ENCODE measurements at regions not wholly inside any gene's neighbourhood (a gene's known extent, or its start where the extent isn't known, plus 50 kb on each side); places are given as distances from the start of the nearest gene placed in this dataset.
"Not testable (repeated sequence)": the region's sequence is repeated elsewhere in the genome, so short reads cannot be mapped to it uniquely, and the experiment has no call there.

DNA sequence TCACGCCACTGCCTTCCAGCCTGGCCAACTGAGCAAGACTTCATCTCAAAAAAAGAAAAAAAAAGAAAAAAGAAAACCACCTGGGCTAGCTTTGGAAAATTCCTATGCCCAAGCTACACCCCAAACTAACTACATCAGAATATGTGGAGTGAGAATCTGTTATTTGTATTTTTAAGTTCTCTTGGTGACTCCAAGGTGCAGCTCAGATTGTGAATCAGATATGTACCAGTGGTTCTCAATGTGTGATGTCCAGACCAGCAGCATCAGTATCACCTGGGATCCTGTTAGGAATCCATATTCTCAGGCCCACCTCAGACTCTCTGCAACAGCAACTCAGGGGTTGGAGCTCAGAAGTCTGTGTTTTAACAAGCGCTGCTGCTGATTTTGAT is 376.8 kb downstream of the EDEM1 start:
- DNase-seq = no peak

DNA sequence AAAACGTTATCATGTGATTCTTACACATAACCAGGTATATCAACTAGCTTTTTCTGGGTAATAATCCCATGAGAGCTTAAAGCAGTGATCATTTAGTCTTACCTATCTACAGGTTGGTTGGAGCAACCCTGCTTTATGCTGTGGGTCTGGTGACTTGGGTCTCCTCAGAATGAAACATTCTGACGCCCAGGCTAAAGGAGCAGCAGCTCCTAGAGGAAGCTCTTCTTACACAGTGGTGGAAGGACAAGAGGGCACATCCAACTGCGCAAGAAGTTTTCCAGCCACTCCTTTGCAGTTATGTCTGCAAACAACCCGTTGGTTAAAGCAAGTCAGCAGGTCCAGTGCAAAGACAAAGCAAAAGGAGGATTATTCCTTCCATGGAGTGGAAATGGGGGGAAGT is 377.5 kb downstream of the EDEM1 start:
- DNase-seq = no peak

DNA sequence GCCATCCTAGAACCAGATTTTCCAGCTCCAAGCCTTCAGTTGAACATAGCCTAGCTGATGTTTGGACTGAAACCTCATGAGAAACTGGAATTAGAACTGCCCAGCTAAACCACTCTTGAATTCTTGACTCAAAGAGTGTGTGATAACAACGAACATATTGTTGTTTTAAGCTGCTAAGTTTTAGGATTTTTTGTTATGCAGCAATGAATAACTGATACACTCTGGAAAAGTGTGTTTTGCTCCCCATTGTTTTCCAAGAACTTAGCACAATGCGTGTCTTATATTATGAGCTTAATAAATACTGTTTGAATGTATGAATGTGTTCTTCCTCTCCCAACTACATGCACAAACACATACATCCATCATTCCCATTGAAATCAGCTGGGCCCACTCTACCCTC is 379.6 kb downstream of the EDEM1 start:
- DNase-seq = no peak

DNA sequence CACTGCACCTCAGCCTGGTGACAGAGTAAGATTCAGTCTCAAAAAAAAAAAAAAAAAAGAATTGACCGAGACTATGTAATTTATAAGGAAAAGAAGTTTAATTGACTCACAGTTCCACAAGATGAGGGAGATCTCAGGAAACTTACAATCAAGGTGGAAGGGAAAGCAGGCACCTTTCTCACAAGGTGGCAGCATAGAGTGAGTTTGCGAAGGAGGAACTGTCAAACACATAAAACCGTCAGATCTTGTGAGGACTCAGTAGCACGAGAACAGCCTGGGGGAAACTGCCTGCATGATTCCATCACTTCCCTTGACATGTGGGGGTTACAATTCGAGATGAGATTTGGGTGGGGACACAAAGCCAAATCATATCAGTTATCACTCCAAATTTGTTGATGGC is 380.9 kb downstream of the EDEM1 start:
- DNase-seq = no peak

DNA sequence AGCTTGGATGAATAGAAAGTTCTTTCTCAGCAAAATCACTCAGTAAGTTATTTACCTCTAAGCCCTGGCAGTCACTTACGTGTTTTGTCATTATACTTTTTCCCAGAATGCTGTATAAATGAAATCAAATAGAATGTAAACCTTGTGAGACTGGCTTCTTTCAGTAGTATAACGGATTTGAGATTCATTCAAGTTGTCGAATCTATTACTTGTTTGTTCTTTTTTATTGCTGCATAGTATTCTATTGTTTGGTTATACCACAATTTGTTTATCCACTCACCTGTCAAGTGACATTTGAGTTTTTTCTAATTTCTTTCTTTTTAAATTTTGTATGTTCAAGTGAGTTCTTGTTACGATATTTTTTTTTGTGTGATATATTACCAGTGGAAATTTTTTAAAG is 381.6 kb downstream of the EDEM1 start:
- DNase-seq = no peak

DNA sequence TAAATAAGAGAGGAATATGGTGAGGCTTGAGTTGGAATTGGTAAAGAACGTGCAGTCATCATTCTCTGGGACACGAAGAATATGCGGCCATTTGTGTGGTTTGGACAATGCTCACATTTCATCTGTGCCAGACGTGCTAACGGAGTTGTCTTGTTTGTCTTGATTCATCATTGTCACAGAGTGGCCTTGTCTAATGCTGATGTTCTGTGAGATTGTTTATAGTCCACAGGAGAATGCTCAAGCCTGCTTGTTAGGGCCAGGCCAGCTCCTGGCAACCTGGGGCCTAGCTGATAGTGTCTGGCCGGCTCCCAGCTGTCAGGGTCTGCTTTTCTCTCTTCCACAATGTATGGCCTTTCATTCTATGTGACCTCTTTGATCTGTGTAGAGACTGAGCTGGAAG is 384.7 kb downstream of the EDEM1 start:
- DNase-seq = no peak

DNA sequence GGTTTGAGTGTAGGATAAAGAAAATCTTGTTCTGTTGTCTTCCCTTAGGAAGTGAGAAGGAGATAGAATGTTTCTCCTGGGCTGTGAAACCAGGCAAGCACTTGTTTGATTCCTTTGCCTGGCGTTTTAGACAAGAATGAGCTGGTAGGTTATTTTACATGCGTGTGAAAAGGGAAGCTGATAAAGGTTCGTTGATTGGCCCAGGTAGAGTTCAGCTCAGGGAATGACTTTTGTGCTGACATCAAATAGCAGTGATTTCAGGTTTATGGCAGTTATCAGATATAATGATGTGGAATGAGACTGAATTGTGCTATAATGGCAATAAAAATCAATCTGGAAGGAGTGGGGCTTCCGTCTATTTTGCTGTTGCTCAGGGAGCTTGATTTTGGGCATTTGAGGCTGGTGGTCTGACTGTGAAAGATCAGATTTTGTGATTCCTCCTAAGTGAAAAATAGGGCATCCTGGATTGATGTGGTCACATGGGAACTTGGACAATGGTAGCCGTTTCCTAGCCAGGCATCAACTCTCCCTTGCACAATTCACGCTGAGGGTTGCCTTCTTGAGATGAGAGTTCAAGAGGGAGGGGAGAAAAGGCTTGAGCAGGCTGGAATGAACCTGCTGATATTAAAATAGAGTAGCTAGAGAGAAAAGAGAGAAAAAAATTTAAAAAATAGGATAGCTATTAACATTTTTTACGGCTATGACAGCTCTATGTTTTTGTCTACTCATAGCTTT is 388.9 kb downstream of the EDEM1 start:
- DNase-seq = no peak

DNA sequence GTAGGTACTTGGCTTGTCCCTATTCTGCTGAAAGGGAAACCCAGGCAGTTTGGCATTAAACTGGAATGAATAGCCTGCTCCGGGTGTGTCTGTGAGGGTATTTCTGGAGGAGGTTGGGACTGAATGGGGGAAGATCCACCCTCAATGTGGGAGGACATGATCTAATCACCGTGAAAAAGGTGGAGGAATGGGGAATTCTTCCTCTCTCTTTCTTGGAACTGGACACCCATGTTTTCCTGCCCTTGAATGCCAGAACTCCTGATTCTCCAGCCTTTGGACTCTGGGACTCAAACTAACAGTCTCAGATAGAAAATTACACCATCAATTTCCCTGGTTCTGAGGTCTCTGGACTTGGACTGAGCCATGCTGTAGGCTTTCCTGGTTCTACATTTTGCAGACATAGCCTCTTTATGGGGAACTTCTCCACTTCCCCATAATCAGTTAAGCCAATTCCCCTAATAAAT is 391.7 kb downstream of the EDEM1 start:
- no peak for DNase-seq

DNA sequence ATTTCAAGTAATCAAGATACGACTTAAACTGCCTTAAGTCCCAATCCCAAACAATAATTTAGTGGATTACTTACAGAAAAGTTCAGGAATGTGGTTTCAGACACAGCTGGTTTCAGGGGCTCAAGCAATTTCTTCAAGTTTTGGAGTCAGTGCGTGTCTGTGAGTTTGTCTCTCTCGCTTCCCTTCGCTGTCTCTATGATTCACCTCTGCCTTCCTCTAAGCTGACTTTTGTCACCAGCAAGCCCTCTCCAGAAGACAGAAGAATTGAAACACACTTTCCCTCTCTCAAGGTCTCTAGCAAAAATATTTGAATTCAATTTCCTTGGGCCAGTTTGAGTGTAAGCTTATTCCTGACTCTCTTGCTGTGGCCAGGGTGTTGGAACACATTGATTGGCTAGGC is 392.4 kb downstream of the EDEM1 start:
- DNase-seq = no peak

DNA sequence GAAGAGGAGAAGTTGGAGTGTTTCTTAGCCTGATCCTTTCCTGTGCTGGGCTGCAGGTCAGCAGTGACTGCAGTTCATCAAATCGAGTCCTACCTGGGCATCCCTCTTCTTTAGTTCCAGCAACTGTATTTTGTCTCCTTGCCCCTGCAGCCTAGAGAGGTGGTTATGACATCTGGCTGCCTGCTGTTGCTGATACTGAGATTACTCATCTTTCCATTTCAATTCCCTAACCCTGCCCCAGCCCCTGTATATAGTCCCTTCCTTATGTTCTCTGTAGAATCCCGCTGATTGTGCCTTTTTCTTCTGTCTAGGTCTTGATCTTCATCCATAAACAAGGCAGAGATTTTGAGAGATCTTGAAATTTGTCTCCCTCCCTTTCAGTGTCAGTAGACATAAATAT is 393.3 kb downstream of the EDEM1 start:
- DNase-seq = no peak

DNA sequence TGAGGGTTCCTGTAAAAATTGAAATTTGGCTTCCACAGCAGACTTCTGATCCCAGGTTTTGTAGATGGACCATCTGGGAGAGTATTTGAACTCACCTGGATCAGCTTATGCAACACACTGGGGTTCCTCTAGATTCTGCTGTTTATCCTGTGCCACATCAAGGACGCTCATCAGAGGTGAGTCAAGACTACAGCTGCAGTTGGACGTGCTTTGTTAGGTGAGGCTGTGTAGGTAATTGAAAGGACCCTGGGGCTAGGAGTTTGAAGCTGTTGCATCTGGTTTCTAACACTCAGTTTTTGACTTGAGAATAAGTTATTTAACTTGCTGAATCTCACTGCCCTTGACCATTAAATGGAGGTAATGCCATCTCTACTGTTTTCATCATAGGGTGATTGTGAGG is 394.2 kb downstream of the EDEM1 start:
- no peak for DNase-seq

DNA sequence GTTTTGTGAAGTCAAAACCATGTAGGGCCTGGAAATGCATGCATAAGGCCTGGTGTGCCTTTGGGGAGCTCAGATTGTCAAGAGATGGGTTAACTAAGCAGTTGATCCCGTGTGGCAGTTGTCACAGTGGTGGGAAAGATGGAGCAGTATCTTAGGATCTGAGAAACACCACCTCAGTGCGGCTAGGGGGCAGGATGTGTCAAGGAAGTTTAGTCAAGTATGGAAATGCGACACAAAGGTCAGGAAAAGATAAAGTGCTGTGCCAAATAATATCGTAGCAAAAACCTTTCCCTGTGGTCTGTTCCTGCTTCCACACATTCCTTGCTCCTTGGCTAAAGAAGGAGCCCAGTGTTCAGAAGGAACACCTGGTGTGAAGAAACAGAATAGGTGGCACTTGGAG is 396.4 kb downstream of the EDEM1 start:
- DNase-seq = no peak

DNA sequence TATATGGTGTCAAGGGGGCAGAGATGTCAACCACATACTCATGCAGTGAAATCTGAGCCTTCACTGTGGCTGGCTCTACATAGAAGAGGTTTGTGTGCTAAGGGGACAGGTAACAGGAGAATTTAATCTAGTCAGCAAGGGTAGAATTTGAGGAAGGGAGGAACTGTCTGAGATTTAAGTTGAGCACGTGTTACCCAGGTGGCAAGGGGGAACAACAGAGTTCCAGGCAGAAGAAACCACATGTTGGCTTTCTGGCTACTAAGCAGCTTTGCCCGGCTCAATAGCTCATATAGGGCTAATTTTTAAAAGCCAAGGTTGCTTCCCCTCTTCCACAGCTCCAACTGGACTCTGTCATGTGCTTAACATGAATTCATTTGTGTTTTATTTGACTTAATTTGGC is 397.6 kb downstream of the EDEM1 start:
- DNase-seq = no peak

DNA sequence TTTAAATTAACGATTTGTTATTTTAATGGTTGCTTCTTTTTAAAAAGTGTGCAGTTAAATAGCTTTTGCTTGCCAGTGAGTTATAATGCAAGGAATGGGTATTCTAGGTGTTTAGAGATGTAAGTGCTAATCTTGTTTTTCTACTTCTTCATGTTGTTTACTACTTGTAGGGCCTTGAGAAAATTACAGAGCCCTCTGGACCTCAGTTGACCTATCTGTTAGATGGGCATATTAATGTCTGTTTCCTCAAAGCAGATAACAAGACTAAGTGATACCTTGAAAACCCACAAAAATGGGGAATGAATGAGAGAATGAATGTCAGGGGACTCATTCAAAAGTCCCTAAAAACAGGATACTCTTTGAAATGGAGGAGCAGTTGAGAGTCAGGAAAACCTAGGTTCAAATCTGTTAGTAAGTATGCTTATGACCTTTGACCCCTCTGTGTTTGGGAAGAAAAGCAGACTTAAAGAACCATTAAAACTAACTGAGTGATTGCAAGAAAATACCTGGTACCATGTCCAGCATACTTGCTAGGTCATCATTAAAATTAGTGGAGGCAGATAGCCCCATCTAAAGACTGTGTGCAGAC is 419.5 kb downstream of the EDEM1 start:
- no peak for DNase-seq

DNA sequence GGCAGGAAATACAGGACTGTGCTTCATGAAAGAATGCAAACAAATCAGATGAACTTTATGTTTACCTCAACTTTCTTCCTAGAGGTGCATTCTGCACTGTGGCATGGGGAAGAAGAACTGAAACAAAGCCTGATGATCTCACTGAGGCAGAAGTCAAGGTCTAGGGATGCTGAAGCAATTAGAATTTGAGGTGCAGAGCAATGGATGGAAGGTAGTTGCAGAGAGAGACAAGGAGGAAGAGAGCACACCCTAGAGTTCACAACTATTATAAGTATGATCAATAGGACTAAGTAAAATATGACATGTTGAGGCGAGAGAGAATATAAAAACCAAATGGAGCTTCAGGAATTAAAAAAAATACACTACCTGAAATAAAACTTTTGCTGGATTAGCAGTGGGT is 420.1 kb downstream of the EDEM1 start:
- DNase-seq = no peak

DNA sequence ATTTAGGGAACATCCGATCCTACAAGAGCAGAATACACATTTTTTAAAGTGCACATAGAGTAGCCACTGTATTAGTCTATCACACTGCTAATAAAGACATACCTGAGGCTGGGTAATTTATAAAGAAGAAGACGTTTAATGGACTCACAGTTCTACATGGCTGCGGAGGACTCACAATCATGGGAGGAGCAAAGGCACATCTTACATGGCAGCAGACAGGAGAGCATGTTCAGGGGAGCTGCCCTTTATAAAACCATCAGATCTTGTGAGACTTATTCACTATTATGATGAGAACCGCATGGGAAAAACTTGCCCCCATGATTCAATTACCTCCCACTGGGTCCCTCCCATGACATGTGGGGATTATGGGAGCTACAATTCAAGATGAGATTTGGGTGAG is 421.5 kb downstream of the EDEM1 start:
- not testable (repeated sequence) for DNase-seq

DNA sequence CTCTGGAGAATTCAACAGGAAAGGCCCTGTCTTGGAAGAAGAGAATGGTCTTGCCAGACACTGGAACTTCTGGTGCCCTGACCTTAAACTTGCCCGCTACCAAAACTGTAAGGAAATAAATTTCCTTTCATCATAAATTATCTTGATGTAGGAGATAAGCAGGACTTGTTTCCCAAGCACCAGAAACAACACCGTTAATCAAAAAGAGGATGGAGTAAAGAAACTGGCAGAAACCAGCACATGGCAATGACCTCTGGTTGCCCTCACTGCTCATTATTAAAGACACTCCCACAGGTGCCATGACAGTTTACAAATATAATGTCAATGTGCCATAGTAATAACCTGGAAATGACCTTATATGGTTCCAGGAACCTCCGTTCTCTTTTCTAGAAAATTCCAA is 426.1 kb downstream of the EDEM1 start:
- DNase-seq = no peak

DNA sequence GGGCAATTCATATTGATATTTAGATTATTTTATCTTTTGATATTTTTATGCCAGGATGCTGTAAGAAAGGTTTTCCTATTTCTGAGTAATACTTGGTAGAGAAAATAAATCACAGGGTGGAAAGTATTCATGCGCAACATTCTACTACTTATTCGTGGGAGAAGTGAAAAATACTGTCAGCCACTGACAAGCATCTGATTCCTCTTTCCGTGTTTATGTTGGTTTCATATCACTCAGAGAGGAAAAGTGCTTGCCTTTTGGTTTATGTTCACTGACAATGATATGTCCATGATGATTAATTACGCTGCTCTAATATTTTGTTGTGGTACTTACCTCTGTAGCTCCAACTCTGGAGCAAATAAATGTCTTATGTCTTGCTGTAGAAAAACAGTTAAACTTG is 429.4 kb downstream of the EDEM1 start:
- DNase-seq = no peak

DNA sequence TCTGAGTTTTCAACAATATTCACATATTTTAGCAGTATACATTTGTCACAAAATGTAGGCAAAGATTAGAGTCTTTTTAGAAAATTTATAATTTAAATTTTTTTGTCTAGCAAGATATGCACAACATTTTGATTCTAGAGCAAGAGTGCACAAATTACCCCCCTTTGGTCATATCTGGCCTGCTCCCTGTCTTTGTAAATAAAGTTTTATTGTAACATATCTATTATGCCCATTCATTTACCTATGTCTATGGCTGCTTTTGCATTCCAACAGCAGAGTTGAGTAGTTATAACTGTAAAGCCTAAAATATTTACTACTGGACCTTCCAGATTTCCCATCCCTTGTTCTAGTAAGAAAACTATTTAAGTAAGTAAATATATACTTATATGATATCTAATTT is 430.7 kb downstream of the EDEM1 start:
- no peak for DNase-seq

DNA sequence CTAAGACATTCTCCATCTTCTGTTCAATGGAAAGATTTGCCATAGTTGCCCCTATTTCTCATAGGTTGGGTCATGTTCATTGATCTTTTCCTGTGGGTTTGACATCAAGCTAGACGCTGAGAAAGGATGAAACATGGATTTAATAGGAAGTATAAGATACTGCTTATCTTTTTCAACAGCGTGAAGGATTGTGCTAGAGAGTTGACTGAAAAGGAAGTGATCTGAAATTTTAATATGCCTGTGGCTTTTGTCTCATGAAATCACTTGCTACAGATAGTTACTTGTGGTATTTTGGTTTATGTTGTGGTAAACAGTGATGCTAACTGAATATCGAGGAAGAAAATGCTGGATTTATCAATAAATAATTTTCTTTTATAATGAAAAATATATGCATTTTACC is 442.9 kb downstream of the EDEM1 start:
- DNase-seq = no peak

DNA sequence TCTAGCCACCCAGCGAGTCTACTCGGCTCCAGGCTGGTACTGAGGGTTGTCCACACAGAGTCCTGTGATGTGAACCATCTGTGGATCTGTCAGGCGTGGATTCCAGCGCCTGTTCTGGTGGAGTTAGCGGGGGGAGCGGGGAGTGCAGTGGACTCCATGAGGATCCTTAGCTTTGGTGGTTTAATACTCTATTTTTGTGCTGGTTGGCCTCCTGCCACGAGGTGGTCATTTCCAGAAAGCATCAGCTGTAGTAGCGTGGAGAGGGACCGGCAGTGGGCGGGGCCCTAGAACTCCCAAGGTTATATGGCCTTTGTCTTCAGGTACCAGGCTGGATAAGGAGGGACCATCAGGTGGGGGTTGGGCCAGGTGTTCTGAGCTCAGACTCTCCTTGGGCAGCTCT is 446.5 kb downstream of the EDEM1 start:
- no peak for DNase-seq

DNA sequence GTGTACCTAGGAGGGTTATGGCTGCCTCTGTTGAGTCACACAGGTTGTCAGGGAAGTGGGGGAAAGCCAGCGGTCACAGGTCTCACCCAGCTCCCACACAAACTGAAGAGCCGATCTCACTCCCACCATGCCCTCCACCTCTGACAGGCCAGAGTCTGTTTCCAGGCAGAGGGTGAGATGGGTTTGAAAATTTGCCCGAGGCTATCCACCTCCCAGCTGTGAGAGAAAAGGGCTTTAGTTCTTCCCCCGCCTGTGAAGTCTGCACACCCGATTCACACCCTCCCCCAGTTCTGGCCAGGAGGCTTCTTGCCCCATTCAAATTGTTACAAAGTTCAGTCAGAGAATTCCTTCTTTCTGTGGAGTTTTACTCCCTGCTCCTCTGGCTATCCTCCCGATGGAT is 446.9 kb downstream of the EDEM1 start:
- no peak for DNase-seq

DNA sequence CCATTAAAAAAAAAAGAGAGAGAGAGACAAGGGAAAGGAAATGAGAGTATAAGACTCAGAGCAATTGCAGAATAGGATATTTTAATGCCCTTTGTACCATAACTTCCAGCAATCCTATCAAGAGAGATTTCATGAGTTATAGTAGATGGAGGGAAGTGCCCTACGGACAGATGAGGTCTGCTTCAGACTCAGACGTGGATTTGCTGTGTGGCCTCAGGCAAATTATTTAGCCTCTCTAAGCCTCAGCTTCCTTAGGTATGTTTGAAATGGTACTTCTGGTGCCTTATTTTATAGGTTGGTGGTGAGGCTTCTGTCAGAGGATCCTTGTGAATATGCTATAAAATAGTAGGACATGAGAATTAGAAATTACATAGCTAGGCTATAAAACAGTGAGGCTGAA is 448.2 kb downstream of the EDEM1 start:
- DNase-seq = no peak

DNA sequence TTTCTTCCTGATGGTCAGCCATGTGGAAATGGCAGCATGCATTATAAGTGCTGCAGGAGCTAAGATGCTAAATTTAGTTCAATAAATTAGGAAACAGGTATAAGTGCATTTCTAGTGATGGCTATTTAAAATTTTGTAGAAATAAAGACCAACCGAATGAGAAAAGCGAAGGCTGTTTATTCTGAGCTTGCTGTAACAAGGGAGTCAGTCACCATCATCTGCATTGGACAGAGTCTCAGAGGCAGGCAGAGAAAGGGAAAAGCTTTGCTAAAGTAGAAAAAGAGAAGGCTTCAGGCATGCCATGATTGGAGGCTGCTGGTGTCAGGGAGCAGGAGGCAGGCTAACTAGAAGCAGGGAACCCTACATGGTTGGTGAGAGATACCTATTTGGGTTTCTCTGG is 451.0 kb downstream of the EDEM1 start:
- no peak for DNase-seq
